ENCODE measurements at regions not wholly inside any gene's neighbourhood (a gene's known extent, or its start where the extent isn't known, plus 50 kb on each side); places are given as distances from the start of the nearest gene placed in this dataset.

DNA sequence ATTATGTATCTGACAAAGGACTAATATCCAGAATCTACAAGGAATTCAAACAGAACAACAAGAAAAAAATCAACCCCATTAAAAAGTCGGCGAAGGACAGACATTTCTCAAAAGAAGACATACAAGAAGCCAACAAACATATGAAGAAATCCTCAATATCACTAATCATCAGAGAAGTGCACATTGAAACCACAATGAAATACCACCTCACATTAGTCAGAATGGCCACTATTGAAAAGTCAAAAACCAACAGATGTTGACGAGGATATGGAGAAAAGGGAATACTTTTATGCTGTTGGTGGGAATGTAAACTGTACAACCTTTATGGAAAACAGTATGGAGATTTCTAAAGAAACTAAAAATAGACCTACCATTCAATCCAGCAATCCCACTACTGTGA lies 233.1 kb upstream of the PLSCR5 start:
- no peak for DNase-seq (ENCODE audit: low spot score)

DNA sequence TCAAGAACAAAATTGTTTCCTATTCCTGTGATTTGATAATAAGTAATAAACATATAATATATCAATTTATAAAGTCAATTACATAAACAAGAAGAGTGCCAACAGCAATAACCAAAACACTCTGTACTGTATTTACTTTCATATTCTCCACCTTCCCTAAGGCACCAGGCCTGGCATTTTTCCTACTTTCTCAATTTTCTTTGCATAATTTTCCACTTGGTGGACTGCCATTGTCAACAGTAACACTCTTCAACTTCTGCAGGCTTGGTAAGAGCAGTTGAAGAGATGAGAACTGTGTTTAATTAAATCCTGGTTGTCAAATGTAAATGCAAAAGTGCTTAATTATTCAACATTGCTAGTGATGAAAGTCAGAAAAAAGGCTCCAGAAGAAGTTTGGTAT lies 229.8 kb upstream of the PLSCR5 start:
- DNase-seq (ENCODE audit: low spot score), result no peak

DNA sequence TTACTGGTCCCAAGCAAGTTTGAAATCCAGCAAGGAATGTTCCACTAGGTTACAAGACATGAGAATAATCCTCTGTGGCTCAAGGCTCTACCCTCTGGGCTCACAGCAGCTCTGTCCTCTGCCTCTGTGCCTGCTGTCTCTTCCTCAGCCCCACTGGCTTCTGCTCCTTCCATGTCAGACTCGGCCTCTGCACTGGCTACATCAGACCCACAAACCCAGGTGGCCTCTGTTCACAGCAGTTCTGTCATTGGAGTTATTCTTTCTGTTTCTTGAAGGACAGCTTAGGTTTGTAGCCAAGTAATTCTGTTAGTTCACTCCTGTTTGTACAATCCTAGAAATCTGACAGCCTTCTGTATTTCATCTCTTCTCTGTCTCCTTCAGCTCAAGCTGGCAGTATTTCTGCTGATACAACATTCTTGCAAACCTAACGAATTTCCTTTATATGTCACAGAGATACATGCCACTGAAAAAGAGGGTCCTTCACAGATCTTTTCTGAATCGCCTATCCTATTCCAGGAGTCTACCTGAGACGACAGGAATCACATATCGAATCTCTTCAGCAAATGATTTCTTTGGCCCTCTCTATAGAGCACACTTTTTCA lies 227.8 kb upstream of the PLSCR5 start:
- DNase-seq (ENCODE audit: low spot score), result no peak

DNA sequence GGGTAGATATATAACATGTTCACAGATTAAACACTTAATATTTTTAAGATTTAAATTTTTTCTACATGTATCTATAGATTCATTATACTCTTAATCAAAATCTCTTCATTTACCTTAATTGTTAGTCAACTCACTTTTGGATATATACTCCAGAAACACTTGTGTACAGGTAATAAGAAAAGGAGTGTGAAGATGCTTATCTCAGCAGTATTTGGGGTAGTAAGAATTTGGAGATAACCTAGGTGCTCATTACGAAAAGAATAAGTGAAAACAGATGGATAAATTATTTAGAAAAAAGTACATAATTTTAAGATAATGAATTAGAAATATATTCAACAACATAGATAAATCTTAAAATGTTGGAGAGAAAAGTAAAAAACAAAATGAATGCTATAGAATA lies 226.5 kb upstream of the PLSCR5 start:
- DNase-seq (ENCODE audit: low spot score), result no peak

DNA sequence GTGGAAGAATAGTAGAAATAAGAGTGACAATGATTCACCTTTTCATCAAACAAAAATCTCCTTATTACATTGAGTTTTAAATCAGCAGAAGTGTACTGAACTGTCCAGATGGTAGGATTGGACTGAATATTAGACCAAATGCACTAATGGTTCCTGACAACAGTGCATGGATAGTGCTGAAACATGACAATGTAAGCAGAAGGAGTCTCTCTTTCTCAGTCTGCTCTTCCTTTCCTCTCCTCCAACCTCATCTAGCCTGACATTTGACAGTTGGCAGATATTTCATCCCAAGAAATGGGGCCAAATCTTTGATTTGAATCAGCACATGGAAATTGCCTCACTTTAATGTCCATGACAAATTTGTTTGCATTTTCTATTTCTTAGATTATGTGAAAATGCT lies 225.1 kb upstream of the PLSCR5 start:
- no peak for DNase-seq (ENCODE audit: low spot score)

DNA sequence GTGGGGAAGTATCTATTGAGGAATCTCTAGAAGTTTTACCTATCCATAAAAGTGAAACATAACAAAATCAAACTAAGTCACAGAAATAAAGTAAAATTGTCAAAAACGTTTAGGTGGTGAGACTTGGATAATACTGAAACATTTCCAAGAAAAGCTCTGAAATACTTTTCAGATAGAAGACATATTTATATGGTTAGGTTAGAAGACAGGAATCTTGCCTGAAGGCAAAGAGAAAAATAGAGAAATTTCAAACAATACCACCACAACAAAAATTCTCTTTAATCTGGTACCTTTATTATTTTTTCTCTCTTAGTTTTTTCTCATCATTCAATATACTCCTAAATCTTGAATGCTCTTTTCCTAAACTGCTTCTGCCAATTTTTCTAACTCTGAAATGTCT lies 222.7 kb upstream of the PLSCR5 start:
- no peak for DNase-seq (ENCODE audit: low spot score)

DNA sequence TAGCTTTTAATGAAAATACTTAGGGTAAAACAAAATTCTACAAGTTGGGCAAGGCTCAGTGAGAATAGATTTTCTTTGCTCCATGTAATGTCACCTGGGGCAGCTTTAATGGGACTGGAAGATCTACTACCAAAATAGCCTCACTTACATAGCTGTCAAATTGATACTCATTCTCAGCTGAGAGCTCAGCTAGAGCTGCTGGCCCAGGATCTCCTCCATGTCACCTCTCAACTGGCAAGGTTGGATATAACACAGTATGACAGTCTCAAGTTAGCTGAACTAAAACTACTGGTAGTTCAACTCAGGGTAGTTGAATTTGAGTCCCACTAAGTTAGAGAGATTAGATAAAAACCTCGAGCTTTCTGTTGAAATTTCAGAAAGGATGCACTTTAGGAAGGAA lies 218.5 kb upstream of the PLSCR5 start:
- DNase-seq (ENCODE audit: low spot score), result no peak

DNA sequence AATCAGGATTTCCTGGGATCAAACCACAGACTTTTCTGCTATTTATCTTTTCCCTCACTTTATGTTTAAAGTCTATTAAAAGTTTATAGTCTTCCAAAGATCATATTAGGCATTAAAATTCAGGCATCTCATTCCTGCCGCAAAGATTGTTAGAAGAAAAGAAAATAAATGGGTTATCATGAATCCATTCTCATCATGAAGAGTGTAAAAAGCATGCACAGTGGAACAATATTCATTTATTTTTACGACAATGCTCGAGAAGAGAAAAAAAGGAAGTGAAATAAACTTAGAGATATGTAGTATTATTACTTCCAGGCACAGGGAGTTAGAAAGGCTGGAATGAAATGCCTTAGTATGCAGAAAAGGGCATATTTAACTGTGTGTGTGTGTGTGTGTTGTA lies 213.7 kb upstream of the PLSCR5 start:
- DNase-seq (ENCODE audit: low spot score), result no peak

DNA sequence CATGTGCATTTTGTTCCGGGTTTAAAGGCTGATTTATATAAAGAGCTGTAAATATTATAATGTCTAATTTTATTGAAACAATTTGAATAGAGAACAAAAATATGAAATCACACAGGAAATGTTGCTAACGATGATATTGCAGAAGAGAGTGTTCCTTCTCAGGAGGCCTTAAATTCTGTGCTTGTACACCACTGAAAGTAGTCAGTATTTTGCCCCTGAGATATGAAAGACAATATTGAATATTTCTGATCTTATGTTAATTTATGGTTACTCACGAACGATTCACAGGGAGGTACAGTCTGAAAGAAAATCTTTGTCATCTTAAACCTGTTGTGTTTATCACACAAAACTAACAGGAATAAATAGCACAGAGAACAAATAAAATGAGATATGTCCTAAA lies 213.2 kb upstream of the PLSCR5 start:
- no peak for DNase-seq (ENCODE audit: low spot score)

DNA sequence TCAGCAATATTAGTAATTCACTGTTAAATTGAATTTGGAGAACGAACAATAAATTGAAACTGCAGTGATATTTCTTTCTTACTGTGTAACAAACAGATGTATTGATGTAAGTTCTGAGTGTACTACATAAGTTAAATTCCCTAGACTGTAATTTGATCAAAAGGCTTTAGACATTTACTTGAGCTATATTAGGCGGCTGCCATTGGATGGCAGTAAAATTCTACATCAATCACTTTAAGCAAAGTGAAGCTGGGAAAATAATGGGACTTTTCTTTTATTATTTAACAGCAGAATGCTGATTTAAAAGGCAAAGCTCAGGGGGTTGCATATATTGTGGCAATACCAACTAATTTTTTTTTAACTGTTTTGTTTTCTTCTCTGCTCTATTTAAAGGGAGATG lies 212.6 kb upstream of the PLSCR5 start:
- DNase-seq (ENCODE audit: low spot score), result peak; percentile 14

DNA sequence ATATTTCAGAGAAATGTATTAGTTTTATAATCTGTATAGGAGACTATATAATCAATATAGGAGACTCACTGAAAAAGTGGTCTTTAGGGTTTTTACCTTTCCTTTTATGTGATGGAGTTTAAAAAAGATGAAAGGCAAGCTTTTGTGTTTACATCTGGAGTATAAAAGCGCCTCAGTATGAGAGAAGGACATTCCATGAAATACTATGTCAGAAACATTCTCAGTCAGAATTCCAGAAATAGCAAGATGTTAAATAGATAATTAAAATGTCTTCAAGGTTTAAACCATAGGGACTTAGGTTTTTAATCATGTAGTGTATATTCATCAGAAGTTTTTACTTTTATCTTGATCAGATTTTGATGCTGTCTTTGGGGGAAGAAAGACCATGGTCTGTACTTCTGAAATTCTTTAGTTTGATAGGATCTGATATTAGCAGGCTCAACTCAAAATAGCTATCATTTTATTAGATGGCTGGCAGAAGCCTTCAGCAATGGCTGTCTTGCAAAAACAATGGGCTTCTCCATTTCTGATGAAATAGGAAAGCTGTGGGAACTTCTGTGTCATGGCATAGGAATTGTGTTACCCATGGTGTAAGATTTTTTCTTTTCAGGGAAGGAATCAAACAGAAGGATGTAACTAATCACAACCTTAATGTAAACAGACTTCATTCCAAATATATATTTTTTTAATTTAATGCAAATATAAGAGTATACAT lies 209.6 kb upstream of the PLSCR5 start:
- DNase-seq (ENCODE audit: low spot score), result peak; percentile 30

DNA sequence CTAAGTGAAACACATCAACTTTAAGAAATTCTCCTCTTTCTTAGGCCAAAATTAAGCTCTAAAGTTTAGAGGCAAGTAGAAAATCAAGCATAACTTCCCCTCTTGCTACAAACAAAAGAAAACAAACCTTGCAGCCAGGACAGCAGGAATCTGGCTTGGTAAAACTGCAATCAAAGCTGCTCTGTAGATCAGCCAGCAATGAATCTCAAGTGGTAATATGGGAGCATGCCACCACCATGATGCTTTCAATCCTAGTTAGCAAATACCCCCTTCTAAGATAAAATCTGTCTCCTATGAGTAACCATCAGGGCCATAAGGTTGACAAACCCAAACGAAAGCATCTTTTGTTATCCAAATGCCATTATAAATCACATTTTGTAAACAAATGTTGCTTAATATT lies 208.3 kb upstream of the PLSCR5 start:
- DNase-seq (ENCODE audit: low spot score), result peak; percentile 26

DNA sequence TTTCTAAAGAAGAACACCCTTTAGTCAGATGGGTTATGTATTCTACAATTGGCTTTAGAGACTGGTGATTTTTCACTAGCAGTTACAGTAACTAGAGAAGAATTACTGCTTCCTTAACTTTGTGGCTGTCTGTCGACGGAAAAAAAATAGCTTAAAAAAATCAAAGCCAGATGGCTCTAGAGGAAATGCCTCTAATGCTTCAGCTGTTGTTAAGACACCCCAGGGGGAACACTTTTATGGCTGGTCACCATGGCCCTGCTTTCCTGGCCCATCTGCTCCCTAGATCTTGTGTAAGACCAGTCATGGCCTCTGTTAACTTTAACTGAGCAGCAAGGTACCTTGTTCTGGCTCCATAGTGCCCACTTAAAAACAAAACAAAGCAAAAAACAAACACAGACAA lies 198.6 kb upstream of the PLSCR5 start:
- DNase-seq (ENCODE audit: low spot score), result peak; percentile 85

DNA sequence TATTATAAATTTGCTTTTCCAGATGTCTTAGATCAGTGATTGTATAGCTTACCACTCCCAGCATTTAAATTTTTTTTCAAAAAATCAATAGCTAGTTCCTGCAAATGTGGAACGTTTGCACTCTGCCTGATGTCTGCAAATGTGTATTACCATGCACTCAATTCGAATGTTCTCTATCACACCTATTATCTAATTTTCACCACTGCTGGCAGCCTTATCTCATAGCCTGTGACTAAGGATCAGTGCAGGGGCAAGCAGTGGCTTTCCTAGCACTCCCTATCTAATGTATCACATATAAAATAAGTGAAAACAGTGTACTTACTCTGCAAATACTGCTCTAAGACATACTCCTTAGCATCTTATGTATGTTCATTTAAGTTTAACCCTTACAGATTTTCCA lies 196.3 kb upstream of the PLSCR5 start:
- no peak for DNase-seq (ENCODE audit: low spot score)

DNA sequence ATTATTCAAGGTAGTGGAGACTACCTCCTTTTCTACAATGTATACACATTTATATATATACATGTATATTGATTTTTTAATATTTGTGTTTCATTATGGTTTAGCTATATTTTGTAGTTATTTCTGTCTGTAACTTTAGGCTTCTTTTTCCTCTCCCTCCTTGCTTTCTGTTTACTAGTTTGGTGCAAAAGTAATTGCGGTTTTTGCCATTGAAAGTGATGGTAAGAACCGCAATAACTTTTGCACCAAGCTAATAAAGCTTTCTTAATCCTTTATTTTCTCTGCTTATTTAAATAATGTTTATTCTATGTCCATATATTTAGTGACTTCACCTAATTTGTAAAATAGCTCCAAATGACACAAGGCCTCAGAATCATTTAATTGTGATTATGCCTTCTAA lies 195.3 kb upstream of the PLSCR5 start:
- DNase-seq (ENCODE audit: low spot score), result no peak

DNA sequence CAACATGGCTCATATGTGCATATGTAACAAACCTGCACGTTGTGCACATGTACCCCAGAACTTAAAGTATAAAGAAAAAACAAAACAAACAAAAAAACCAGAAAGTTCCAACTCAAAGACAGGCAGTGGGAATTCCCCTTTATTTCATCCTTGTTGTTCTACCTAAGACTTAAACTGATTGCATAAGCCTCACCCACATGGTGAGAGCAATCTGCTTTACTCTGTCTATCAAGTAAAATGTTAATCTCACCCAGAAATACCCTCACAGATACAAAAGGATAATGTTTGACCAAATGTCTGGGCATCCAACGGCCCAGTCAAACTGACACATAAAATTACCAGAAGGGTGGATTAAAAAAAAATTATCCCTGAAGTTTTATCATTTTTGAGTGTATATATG lies 190.9 kb upstream of the PLSCR5 start:
- DNase-seq (ENCODE audit: low spot score), result no peak

DNA sequence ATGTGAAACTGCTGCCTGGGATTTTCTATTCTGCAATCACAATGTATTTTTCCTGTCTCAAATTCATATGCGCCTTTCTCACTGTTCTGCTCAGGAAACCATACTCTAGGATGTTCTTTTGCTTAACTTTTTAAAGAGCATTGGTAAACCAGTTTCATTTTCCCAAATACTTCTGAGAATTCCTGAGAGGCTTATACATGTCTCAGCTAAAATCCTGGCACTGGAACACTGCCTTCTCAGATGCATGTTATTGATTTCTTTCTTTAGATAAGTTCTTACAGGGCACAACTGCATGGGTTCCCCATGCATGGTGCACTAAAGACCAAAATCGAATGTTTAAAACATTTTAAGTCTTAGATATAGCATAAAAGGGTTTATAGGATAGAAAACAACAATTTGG lies 178.3 kb upstream of the PLSCR5 start:
- peak; percentile 5 for DNase-seq (ENCODE audit: low spot score)

DNA sequence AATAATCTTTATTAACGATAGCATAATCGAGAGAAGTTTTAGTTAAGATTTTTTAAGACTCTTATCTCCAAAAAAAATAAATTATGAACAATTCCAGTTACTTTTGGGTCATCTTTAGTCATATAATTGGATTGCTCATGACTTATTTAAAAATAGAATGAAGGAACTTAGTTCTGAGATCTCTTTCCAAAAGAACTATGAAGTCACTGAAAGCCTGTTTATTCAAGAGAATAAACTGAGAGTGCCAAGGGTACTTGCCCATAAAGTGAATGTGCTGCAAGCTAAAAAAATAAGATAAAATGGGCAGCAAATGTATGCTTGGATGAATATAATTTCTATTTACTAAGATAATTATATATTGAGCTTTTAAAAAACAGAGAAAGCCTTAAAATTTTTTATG lies 176.5 kb upstream of the PLSCR5 start:
- DNase-seq (ENCODE audit: low spot score), result peak; percentile 11

DNA sequence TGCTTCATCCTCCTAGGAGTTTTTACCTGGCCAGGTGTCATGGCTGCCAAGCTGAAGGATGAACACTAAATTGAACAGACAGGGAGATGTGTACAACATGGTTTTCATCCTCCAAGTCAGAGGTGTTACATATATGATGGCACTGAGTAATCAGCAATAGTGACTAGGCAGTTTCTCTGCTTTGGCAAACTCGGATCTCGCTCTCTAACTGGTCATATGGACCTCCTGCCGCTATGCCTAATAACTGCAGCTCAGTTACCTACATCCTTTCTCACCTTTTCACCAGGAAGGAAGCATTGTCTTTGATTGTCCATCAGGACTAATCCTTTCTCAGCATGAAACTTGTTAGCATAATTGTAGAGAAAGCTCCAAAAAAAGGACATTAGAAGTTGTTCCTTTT lies 175.9 kb upstream of the PLSCR5 start:
- DNase-seq (ENCODE audit: low spot score), result no peak

DNA sequence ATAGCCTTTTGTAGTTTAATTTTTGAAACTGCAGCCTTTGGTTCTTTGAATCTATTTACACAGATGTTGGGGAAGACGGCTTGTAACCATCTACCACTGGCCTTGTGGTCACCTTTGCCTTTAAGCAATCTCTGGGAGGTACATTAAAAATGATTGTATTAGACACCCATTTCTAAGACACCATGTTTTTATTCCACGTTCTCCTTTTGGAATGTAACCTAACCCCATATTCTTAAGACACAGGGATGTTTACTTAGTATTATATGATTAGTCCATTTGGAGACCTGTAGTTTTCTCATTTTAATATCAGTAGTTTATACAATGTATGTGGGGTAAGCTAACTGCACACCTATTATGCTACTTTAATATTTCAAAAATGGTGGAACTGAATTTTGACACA lies 175.1 kb upstream of the PLSCR5 start:
- DNase-seq (ENCODE audit: low spot score), result no peak

DNA sequence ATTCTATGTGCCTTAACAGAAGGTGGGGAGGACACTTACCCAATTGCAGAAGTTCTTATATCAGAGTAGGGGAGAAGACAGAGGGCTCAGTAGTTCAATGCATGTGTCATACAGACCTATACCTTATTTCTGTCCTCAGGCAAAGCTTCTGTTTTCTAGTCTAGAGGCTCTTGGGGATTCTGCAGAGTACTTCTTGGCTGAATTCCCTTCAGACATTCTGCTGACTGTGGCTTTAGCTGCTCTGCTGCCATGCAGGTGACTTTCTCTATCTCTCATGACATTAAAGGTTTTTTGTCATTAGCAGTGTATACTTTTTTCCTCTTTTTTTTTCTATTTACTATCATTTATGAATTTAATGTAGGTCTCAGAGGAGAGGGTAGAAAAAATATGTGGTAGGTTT lies 172.8 kb upstream of the PLSCR5 start:
- no peak for DNase-seq (ENCODE audit: low spot score)

DNA sequence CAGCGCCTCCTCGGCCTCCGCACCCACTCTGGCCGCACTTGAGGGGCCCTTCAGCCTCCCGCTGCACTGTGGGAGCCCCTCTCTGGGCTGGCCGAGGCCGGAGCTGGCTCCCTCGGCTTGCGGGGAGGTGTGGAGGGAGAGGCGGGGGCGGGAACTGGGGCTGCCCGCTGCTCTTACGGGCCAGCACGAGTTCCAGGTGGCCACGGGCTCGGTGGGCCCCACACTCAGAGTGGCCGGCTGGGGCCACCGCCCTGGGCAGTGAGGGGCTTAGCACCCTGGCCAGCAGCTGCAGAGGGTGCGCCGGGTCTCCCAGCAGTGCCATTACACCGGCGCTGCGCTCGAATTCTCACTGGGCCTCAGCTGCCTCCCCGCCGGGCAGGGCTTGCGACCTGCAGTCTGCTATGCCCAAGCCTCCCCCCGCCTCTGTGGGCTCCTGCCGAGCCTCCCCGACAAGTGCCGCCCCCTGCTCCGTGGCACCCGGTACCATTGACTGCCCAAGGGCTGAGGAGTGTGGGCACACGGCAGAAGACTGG lies 167.1 kb upstream of the PLSCR5 start:
- DNase-seq (ENCODE audit: low spot score), result no peak

DNA sequence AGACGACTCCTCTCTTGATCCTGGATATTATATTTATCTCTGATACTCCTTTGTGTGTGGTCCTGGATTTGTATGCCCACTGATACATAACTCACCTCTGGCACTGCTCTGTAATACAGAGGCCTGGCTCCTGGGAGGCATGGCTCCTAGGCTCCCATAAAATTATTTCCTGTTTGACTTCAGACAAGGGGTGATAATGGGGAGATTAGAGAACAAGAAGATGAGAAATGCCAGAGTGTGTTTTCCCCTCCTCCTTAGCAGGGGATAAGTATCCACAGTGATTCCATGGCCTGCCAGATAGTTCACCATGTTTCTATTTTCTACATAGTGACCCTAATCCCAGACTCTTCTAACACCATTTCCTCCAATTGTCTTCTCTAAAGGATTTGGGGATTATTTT lies 165.7 kb upstream of the PLSCR5 start:
- no peak for DNase-seq (ENCODE audit: low spot score)

DNA sequence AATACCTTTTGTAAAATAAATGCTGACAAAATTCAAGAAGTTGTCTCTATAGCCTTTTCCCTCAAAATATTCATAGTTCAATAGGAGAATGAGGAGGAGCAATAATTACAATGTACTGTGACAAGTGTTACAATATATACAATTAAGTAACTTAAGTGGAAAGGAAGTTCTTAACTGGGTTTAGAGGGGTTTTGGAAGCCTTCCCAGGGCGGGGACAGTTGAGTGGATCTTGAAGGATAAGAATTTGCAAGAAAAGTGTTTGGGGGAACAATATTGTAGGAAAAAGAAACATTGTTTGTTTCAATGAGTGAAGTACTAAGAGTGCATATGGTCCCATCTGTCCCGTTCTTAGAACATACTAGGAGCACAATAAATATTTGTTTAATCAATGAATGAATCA lies 165.2 kb upstream of the PLSCR5 start:
- no peak for DNase-seq (ENCODE audit: low spot score)
